ENCODE measurements at regions not wholly inside any gene's neighbourhood (a gene's known extent, or its start where the extent isn't known, plus 50 kb on each side); places are given as distances from the start of the nearest gene placed in this dataset.

DNA sequence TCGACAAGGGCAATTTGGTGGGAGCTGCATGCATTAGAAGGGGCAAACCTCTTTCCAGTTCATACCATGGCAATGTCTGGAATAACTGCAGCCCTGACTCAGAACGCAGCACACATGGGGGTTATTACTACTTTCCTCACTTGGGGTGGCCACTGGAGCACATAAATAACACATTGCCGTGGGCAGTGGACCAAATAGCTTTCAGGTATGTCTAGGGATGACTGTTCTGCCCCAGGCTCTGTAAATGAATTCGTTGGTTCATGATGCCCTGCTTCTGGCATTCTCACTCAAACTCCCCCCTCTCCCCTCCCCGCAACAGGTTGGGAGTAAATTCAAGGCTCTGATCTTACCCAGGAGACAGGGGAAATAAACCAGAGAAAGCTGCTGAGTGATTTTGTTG lies 238.0 kb upstream of the PLET1 start:
- Mint-ChIP-seq H3K27me3 (ENCODE audit: low read depth in 2 of 2) (peaks cover 10 to 19% of the 10 kb centered on the region in 2 donors), H3K4me1 (no peaks in the 10 kb centered on the region), H3K4me3 (no peak overlapping the region), H3K27ac (no peak overlapping the region), H3K9me3 (no peaks in the 10 kb centered on the region), H3K36me3 (no peaks in the 10 kb centered on the region)
- H3K27me3 ChIP-seq (ENCODE audit: control insufficient read depth, insufficient read depth, low read length) = no peaks in the 10 kb centered on the region
- no peak for DNase-seq
- no peaks in the 10 kb centered on the region for H3K4me1 ChIP-seq (ENCODE audit: control insufficient read depth, insufficient read depth, low read length)
- no peak for TF ChIP-seq CTCF (IDR thresholded peaks at IDR 0.05)
- no peak overlapping the region for H3K27ac ChIP-seq (ENCODE audit: low read length)
- H3K9me3 ChIP-seq (ENCODE audit: control insufficient read depth, insufficient read depth, low read length) = no peaks in the 10 kb centered on the region
- no peaks in the 10 kb centered on the region for H3K36me3 ChIP-seq (ENCODE audit: control insufficient read depth, insufficient read depth, low read length)
- intact Hi-C loops (cut with micrococcal nuclease) = no loop called here
- ATAC-seq = no peak
- 81% methylated on average over 5 of the region's 5 CpGs for whole genome bisulfite sequencing (ENCODE audit: insufficient coverage)
- H3K4me3 ChIP-seq (ENCODE audit: low read length) = no peak overlapping the region

DNA sequence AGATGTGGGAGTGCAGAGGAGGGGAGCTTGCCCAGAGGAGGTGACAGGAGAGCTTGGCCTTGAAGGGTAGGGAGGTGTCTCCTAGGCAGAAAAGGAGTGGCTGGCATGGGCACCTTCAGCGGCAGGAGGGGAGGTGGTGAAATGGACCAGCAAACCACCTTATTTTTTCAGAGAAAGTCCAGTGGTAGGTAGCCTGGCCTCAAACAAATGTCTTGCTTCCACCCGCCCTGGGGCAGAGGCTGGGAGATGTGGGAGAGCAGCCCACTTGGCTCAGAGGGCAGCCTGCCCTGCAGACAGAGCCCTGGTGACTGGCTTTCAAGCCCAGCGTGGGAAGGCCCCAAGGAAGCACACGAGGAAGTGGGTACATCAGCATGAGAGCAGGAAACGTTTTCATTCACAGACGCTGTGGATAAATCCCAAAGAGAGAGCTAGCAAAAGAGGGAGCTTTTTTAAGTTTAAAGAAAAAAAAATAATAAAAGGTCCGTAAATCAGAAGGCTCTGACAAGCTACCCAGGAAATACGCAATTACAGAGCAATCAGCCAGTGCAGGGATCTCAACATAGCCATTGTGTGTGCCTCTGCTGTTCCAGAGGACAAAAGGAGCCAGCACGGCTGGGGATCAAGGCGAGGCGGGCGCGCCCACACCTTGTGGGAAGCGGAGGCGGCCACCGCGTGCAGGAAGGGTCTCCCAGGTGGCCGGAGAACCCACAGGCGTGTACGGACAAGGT lies 238.7 kb upstream of the PLET1 start:
- Histone ChIP-seq H3K4me1 (ENCODE audit: control insufficient read depth, insufficient read depth, low read length) (no peaks in the 10 kb centered on the region), H3K9me3 (ENCODE audit: control insufficient read depth, insufficient read depth, low read length) (no peaks in the 10 kb centered on the region), H3K36me3 (ENCODE audit: control insufficient read depth, insufficient read depth, low read length) (no peaks in the 10 kb centered on the region), H3K27ac (ENCODE audit: low read length) (no peak overlapping the region), H3K4me3 (ENCODE audit: low read length) (no peak overlapping the region), H3K27me3 (ENCODE audit: control insufficient read depth, insufficient read depth, low read length) (no peaks in the 10 kb centered on the region)
- Mint-ChIP-seq H3K9me3 (no peaks in the 10 kb centered on the region), H3K27ac (no peak overlapping the region), H3K4me1 (no peaks in the 10 kb centered on the region), H3K4me3 (no peak overlapping the region), H3K27me3 (ENCODE audit: low read depth in 2 of 2) (peaks cover 16 to 21% of the 10 kb centered on the region in 2 donors), H3K36me3 (no peaks in the 10 kb centered on the region)
- no peak for DNase-seq
- 70% methylated on average over 20 of the region's 20 CpGs for WGBS (ENCODE audit: insufficient coverage)
- TF ChIP-seq CTCF (IDR thresholded peaks at IDR 0.05) = no peak
- intact Hi-C loops (cut with micrococcal nuclease) = no loop called here
- ATAC-seq = no peak

DNA sequence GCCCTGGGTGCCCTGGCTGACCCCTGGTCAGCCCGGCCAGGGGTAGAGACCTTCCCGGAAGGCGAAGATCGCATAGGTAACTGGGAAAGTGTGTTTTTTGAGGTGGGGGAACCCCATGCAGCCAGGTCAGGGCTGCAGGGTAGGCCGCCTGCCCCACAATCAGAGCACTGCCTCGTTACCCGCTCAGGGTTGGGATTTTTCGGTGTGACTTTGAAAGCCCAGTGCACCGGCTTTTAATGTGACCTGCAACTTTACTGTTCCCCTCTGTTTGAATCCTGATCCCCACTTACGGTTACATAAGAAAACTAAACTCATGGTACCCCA lies 239.2 kb upstream of the PLET1 start:
- Histone ChIP-seq H3K4me3 (ENCODE audit: low read length) (no peak overlapping the region), H3K27ac (ENCODE audit: low read length) (no peak overlapping the region), H3K27me3 (ENCODE audit: control insufficient read depth, insufficient read depth, low read length) (no peaks in the 10 kb centered on the region), H3K36me3 (ENCODE audit: control insufficient read depth, insufficient read depth, low read length) (no peaks in the 10 kb centered on the region), H3K4me1 (ENCODE audit: control insufficient read depth, insufficient read depth, low read length) (no peaks in the 10 kb centered on the region), H3K9me3 (ENCODE audit: control insufficient read depth, insufficient read depth, low read length) (no peaks in the 10 kb centered on the region)
- H3K27ac Mint-ChIP-seq = no peak overlapping the region
- intact Hi-C loops (cut with micrococcal nuclease) = no loop called here
- 96% methylated on average over 10 of the region's 10 CpGs for WGBS (ENCODE audit: insufficient coverage)
- H3K36me3 Mint-ChIP-seq = no peaks in the 10 kb centered on the region
- no peaks in the 10 kb centered on the region for H3K9me3 Mint-ChIP-seq
- peaks cover 16 to 21% of the 10 kb centered on the region in 2 donors for H3K27me3 Mint-ChIP-seq (ENCODE audit: low read depth in 2 of 2)
- H3K4me3 Mint-ChIP-seq = no peak overlapping the region
- DNase-seq (no peak), ATAC-seq (no peak)
- no peak for TF ChIP-seq CTCF (IDR thresholded peaks at IDR 0.05)
- H3K4me1 Mint-ChIP-seq = no peaks in the 10 kb centered on the region

DNA sequence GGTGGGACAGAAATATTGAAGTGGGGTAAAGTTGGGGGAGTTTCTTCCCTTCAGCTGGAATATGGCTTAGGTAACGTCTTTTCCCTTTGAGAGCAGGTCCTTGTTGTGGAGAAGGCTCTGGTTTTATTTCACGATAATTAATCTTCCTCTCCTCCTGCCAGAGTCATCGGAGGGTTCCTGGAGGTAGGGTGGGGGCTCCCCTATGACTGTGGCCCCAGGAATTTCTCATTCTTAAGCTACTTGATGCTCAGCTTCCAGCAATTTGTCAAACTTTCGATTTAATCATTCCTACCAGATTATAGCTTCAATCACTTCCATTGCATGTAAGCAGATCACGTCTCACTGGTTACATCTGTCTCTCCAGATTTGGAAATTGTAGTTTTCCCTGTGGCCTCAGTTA lies 242.8 kb upstream of the PLET1 start:
- Histone ChIP-seq H3K4me3 (ENCODE audit: low read length) (no peak overlapping the region), H3K27me3 (ENCODE audit: control insufficient read depth, insufficient read depth, low read length) (no peaks in the 10 kb centered on the region), H3K36me3 (ENCODE audit: control insufficient read depth, insufficient read depth, low read length) (no peaks in the 10 kb centered on the region), H3K4me1 (ENCODE audit: control insufficient read depth, insufficient read depth, low read length) (no peaks in the 10 kb centered on the region), H3K27ac (ENCODE audit: low read length) (no peak overlapping the region), H3K9me3 (ENCODE audit: control insufficient read depth, insufficient read depth, low read length) (no peaks in the 10 kb centered on the region)
- TF ChIP-seq CTCF (IDR thresholded peaks at IDR 0.05) = no peak
- no peaks in the 10 kb centered on the region for H3K4me1 Mint-ChIP-seq
- peaks cover 20 to 21% of the 10 kb centered on the region in 2 donors for H3K27me3 Mint-ChIP-seq (ENCODE audit: low read depth in 2 of 2)
- WGBS (ENCODE audit: insufficient coverage) = 79% methylated on average over 3 of the region's 5 CpGs
- no peak for ATAC-seq
- no peak overlapping the region for H3K27ac Mint-ChIP-seq
- H3K9me3 Mint-ChIP-seq = no peaks in the 10 kb centered on the region
- intact Hi-C loops (cut with micrococcal nuclease) = no loop called here
- no peak for DNase-seq
- H3K36me3 Mint-ChIP-seq = no peaks in the 10 kb centered on the region
- H3K4me3 Mint-ChIP-seq = no peak overlapping the region

Data from natural killer cell (primary cell).